Activated T-helper 1 cell treated with anti-CD3 and anti-CD28 coated beads, Interleukin-12 subunit alpha, Interleukin-12 subunit beta, Interleukin-2, Interleukin-4 antibody, amounts not matched to agents 30 ng/mL and 10 ng/mL and 1 ng/mL, durations not matched to agents 14 hours and 24 hours and 36 hours (primary cell): ENCODE measurements at regions not wholly inside any gene's neighbourhood (a gene's known extent, or its start where the extent isn't known, plus 50 kb on each side); places are given as distances from the start of the nearest gene placed in this dataset.
"Not testable (repeated sequence)": the region's sequence is repeated elsewhere in the genome, so short reads cannot be mapped to it uniquely, and the experiment has no call there.

Experiments used
- DNase-seq: peaks from one replicate; pipeline ENCODE4 v3.0.0; 2021; ENCODE audit warnings: low spot score
- H3K27ac Mint-ChIP-seq: one replicate; pipeline ENCODE4 v1.8.0; 2021; ENCODE audit warnings: mild to moderate bottlenecking, mixed read lengths
- H3K27me3 Mint-ChIP-seq: one replicate; pipeline ENCODE4 v1.8.0; 2022; ENCODE audit warnings: mild to moderate bottlenecking, moderate library complexity, mixed read lengths; ENCODE audit not compliant: insufficient read depth
- H3K36me3 Mint-ChIP-seq: one replicate; pipeline ENCODE4 v1.8.0; 2021; ENCODE audit warnings: low read depth, mixed read lengths
- H3K4me1 Mint-ChIP-seq: one replicate; pipeline ENCODE4 v1.8.0; 2021; ENCODE audit warnings: low read depth, mixed read lengths
- H3K4me3 Mint-ChIP-seq: one replicate; pipeline ENCODE4 v1.8.0; 2021; ENCODE audit warnings: mild to moderate bottlenecking, moderate library complexity, mixed read lengths
- H3K9me3 Mint-ChIP-seq: one replicate; pipeline ENCODE4 v1.8.0; 2021; ENCODE audit warnings: mixed read lengths
- intact Hi-C: fragments of 100-400 bp; cut with micrococcal nuclease; formaldehyde crosslinking; loops from one replicate; pipeline ENCODE4 v1.15.1; 2024

DNA sequence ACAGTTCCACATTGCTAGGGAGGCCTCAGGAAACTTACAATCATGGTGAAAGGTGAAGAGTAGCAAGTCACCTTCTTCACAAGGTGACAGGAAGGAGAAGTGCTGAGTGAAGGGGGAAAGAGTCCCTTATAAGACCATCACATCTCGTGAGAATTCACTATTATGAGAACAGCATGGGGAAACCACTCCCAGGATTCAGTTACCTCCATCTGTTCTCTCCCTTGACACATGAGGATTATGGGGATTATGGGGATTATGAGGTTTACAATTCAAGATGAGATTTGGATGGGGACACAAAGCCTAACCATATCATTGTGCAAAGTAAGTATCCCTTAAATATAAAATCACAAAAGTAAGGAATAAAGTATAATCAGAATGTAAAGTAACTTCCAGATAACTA is 375.9 kb upstream of the NAALADL2 start:
- H3K4me1 Mint-ChIP-seq = no peaks in the 10 kb centered on the region
- no peak overlapping the region for H3K4me3 Mint-ChIP-seq
- DNase-seq = no peak
- no peaks in the 10 kb centered on the region for H3K27me3 Mint-ChIP-seq
- no peaks in the 10 kb centered on the region for H3K36me3 Mint-ChIP-seq
- no peak overlapping the region for H3K27ac Mint-ChIP-seq
- intact Hi-C loops = no loop called here
- H3K9me3 Mint-ChIP-seq = no peaks in the 10 kb centered on the region

DNA sequence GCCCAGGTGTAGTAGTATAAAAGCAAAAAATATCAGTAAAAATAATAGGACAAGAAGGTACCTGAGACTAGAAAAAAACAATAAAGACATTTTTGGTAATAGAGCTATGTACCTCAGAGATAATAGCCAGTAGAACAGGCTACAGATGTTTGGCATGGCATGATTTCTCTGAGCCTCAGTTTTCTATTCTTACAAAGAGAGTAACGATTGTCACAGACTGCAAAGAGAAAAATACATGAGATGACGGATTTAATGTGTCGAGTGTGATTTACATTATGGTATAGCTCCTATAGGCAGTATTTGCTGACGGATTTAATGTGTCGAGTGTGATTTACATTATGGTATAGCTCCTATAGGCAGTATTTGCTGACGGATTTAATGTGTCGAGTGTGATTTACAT is 375.3 kb upstream of the NAALADL2 start:
- H3K9me3 Mint-ChIP-seq, H3K36me3 Mint-ChIP-seq, intact Hi-C loops, H3K4me3 Mint-ChIP-seq, H3K27me3 Mint-ChIP-seq, H3K27ac Mint-ChIP-seq, DNase-seq, H3K4me1 Mint-ChIP-seq: not testable (repeated sequence)

DNA sequence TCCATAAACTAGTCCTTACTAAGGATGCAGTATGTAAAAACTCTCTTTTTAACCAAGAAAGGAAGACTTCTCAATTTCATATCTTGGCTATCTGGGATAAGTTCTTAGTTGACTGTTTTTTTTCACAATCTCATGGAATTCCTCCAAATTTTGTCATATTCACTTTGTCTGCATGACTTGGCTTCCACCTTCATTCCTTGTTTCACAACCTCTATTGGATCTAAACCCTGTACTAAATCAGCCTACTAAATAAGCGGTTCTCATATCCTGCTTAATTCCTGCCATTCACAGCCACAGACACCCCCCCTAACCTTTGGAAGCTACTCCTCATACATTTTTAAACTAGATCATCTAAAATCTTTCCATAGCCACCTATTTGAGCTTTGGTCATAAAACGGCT is 370.6 kb upstream of the NAALADL2 start:
- Mint-ChIP-seq H3K4me3 (no peak overlapping the region), H3K36me3 (no peaks in the 10 kb centered on the region), H3K4me1 (no peaks in the 10 kb centered on the region), H3K9me3 (no peaks in the 10 kb centered on the region), H3K27me3 (no peaks in the 10 kb centered on the region), H3K27ac (no peak overlapping the region)
- DNase-seq = no peak
- intact Hi-C loops = no loop called here

DNA sequence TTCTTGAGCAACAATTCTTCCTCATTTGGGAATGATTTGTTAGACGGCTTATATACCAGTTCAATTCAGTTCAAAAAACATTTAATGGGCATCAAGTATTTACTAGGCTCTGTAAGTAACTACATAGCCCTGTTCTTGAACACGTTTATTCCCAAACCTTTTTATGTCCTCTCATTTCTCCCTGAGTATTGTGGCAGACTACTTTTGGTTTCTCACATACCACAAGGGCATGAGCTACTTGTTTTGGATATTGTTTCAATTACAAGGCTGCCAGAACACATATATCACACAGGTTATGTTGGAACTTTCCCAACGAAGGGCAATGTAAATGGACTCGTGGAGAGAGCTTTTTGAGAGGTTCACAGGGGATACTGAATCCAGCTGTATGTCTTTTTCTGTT is 363.8 kb upstream of the NAALADL2 start:
- Mint-ChIP-seq H3K27ac (no peak overlapping the region), H3K36me3 (no peaks in the 10 kb centered on the region), H3K9me3 (no peaks in the 10 kb centered on the region), H3K4me1 (no peaks in the 10 kb centered on the region), H3K27me3 (no peaks in the 10 kb centered on the region), H3K4me3 (no peak overlapping the region)
- no peak for DNase-seq
- intact Hi-C loops = no loop called here

DNA sequence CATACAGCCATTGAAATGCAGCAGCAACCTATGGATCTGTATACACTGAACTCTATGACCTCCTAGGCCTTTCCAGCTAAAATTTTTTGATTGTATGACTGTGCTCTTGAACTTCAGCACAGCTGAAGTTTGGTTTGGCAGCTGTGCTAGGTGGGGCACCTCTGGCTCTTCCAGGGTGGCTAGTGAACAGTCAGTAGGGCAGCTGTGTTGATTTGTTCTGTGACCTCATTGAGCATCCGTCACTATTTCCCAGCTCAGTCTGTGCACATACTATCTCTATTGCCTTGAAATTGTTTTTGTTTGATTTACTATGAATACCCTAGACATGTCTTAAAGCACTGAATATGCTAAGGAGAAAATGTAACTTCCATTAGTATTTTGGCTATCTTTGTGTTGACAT is 363.2 kb upstream of the NAALADL2 start:
- H3K27me3 Mint-ChIP-seq = no peaks in the 10 kb centered on the region
- intact Hi-C loops = no loop called here
- DNase-seq = no peak
- H3K4me3 Mint-ChIP-seq = no peak overlapping the region
- no peaks in the 10 kb centered on the region for H3K36me3 Mint-ChIP-seq
- H3K9me3 Mint-ChIP-seq = no peaks in the 10 kb centered on the region
- H3K4me1 Mint-ChIP-seq = no peaks in the 10 kb centered on the region
- H3K27ac Mint-ChIP-seq = no peak overlapping the region

DNA sequence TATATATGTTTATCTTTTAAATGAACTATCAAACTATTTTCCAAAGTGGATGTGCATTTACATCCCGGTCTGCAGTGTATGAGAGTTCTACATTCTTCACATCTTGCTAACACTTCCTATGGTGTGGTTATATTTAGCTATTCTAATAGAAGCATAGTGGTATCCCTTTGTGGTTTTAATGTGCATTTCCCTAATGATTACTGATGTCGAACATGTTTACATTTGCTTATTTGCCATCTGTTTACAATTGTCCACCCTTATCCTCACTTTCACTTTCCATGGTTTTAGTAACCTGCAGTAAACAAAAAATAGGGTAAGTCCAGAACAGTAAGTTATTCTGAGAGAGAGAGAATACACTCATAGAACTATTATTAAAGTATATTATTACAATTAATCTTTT is 360.5 kb upstream of the NAALADL2 start:
- Mint-ChIP-seq H3K36me3 (no peaks in the 10 kb centered on the region), H3K4me1 (no peaks in the 10 kb centered on the region), H3K4me3 (no peak overlapping the region), H3K9me3 (no peaks in the 10 kb centered on the region), H3K27me3 (no peaks in the 10 kb centered on the region), H3K27ac (no peak overlapping the region)
- no peak for DNase-seq
- intact Hi-C loops = no loop called here

DNA sequence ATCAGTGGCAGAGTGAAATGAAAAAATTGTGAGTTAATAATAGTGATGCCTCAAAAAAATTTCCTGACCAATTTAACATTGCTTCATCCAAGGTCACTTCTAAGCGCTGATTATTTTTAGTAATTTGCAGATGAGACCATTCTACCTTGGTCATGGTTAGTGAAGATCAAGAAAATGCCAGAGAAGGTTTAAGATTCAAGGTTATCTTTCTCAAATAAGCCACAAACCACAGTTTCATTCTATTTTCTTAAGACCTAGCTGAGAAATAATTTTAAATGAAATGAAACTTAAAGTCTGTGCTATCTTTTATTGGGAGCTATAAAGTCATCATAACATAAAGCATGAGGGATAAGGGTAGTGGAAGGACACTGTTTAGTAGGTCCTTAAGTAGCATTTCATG is 353.9 kb upstream of the NAALADL2 start:
- no peak overlapping the region for H3K4me3 Mint-ChIP-seq
- no peaks in the 10 kb centered on the region for H3K9me3 Mint-ChIP-seq
- no peak overlapping the region for H3K27ac Mint-ChIP-seq
- no peak for DNase-seq
- no peaks in the 10 kb centered on the region for H3K27me3 Mint-ChIP-seq
- H3K4me1 Mint-ChIP-seq = no peaks in the 10 kb centered on the region
- intact Hi-C loops = no loop called here
- no peaks in the 10 kb centered on the region for H3K36me3 Mint-ChIP-seq

DNA sequence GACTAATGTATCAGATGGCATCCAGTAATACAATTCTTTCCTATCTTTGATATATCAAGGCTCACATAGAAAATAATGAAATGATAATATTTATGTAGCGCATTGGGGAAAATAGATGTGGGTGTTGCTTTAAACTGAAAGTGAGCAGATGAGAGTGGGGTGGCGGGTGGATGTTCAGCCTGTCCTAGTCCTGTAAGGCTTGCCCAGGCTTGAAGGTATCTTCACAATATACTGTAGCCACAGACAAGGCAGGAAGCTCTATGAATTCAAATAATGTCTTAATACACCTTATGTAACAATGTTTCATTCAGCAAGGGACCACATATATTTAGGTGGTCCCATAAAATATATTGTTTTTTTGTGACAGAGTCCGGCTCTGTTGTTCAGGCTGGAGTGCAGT is 334.9 kb upstream of the NAALADL2 start:
- no peaks in the 10 kb centered on the region for H3K4me1 Mint-ChIP-seq
- H3K27me3 Mint-ChIP-seq = no peaks in the 10 kb centered on the region
- H3K27ac Mint-ChIP-seq = no peak overlapping the region
- H3K4me3 Mint-ChIP-seq = no peak overlapping the region
- no peak for DNase-seq
- H3K9me3 Mint-ChIP-seq = no peaks in the 10 kb centered on the region
- intact Hi-C loops = no loop called here
- no peaks in the 10 kb centered on the region for H3K36me3 Mint-ChIP-seq

DNA sequence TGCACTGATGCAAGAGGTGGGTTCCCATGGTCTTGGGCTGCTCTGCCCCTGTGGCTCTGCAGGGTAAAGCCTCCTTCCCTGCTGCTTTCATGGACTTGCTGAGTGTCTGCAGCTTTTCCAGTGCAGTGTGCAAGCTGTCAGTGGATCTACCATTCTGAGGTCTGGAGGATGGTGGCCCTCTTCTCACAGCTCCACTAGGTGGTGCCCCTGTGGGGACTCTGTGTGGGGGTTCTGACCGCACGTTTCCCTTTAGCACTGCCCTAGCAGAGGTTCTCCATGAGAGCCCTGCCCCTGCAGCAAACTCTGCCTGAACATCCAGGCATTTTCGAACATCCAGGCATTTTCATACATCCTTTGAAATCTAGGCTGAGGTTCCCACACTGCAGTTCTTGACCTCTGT is 329.8 kb upstream of the NAALADL2 start:
- H3K4me1 Mint-ChIP-seq = no peaks in the 10 kb centered on the region
- intact Hi-C loops = no loop called here
- H3K9me3 Mint-ChIP-seq = no peaks in the 10 kb centered on the region
- DNase-seq = no peak
- H3K4me3 Mint-ChIP-seq = no peak overlapping the region
- H3K36me3 Mint-ChIP-seq = no peaks in the 10 kb centered on the region
- H3K27ac Mint-ChIP-seq = no peak overlapping the region
- H3K27me3 Mint-ChIP-seq = no peaks in the 10 kb centered on the region

DNA sequence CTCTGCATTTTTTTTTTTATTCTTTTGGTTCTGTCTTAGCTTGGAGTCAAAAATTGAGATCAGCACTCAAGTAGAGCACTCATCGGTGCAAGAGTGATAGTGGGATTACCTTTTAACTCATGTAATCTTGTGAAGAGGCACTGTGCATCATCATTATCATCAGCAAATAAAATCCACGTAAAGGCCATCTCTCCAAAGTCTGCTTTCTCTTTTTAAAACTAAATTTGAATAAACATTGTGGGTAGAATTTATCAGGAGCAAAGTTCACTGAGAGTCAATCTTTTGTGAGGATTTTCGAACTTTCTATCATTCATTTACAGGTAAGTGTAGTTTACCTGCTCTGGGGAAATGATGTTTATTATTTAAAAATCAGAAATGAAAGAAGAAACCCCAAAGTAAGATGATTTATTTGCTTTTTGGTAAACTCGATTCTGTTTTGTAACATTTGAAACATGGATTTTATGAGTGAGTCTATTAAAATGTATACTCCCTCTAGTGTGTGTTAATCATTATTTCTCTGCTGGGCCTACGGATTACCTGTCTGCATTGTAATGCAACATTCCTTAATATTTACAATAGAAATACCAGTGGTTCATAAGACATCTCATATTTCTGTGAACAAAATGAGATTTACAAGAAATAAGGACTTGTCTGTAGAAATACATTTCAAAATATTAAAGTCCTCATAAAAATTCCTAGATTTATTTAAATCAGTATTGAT is 327.7 kb upstream of the NAALADL2 start:
- DNase-seq = no peak
- Mint-ChIP-seq H3K4me3 (no peak overlapping the region), H3K4me1 (no peaks in the 10 kb centered on the region), H3K36me3 (no peaks in the 10 kb centered on the region), H3K9me3 (no peaks in the 10 kb centered on the region), H3K27me3 (no peaks in the 10 kb centered on the region), H3K27ac (no peak overlapping the region)
- intact Hi-C loops = no loop called here

DNA sequence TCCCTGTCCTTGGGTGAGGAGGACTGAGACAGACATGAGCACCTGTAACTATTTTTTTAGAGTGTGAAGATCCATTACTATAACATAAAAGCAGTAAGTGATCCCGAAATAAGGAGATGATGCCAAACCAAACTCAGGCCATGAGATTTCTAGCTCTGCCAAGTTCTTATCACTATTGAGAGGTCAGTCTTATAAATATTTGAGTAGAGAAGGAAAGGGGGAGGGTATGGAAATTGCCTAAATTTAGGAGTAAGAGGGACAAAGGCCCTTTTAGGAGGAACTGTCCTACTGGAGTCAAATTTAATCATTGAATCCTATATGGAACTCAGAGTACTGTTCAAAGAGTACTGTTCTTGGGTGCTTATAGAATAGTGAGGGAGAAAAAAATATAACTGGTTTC is 326.9 kb upstream of the NAALADL2 start:
- Mint-ChIP-seq H3K4me1 (no peaks in the 10 kb centered on the region), H3K27me3 (no peaks in the 10 kb centered on the region), H3K36me3 (no peaks in the 10 kb centered on the region), H3K4me3 (no peak overlapping the region), H3K27ac (no peak overlapping the region), H3K9me3 (no peaks in the 10 kb centered on the region)
- no peak for DNase-seq
- intact Hi-C loops = no loop called here

DNA sequence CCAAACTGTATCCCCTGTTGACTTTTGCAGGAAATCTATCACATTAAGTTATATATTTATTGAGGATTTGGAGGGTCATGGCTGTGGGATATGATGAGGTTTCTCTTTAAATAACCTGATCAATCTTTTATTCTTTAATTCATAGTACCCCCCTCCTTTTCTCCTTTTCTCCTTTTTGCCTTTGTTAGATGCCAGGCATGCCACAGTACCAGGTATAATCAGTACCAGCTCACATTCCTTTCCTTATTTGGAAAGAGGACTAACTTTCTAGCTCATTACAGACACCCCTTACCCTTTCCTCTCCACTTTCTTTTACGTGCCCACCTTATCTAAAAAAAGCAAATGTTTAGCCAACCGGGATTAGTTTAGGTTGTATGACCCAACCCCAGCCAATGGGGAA is 326.4 kb upstream of the NAALADL2 start:
- H3K36me3 Mint-ChIP-seq = no peaks in the 10 kb centered on the region
- H3K27me3 Mint-ChIP-seq = no peaks in the 10 kb centered on the region
- no peak overlapping the region for H3K27ac Mint-ChIP-seq
- intact Hi-C loops = no loop called here
- no peak overlapping the region for H3K4me3 Mint-ChIP-seq
- no peaks in the 10 kb centered on the region for H3K9me3 Mint-ChIP-seq
- DNase-seq = no peak
- H3K4me1 Mint-ChIP-seq = no peaks in the 10 kb centered on the region

DNA sequence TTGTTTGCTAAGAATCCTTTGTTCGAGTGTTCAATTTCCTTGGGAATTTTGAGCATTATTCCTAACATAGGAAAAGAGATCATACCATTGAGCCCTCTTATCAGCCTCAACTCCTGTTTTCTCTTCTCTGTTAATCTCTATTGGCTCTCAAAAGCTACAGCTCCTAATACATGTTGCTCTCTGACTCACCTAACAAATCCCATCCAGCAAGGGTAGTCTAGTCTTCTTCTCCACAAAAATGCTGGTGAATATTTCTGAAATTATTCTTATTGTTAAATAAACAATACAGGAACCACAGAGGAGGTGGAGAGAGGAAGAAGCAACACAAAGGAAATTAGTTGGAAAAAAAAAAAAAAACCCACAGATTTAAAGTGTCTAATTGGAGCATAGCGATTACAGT is 325.8 kb upstream of the NAALADL2 start:
- H3K9me3 Mint-ChIP-seq = no peaks in the 10 kb centered on the region
- DNase-seq = no peak
- no peaks in the 10 kb centered on the region for H3K36me3 Mint-ChIP-seq
- no peak overlapping the region for H3K27ac Mint-ChIP-seq
- H3K4me1 Mint-ChIP-seq = no peaks in the 10 kb centered on the region
- intact Hi-C loops = no loop called here
- H3K4me3 Mint-ChIP-seq = no peak overlapping the region
- H3K27me3 Mint-ChIP-seq = no peaks in the 10 kb centered on the region

DNA sequence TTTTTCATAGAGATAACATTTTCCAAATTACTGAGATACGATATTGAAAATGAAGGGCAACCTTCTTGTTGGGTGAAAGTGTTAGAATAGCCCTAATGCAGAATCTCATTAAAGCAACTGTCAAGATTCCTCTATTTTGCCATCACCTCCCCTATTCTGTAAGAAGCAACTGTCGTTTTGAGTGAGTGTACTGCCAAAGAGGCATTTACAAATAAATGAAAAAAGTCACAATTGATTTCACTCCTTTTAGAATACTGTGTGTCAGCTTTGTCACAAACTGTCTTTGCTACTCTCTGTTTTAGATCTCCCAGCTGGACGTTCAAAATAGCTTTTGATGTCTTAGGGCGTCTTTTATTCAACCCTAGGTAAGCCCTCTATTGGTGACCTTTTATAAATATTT is 322.8 kb upstream of the NAALADL2 start:
- H3K27ac Mint-ChIP-seq = no peak overlapping the region
- intact Hi-C loops = no loop called here

More for the DNA sequence above, 322.8 kb upstream of the NAALADL2 start:
- Mint-ChIP-seq H3K9me3 (no peaks in the 10 kb centered on the region), H3K4me1 (no peaks in the 10 kb centered on the region), H3K4me3 (no peak overlapping the region), H3K27me3 (no peaks in the 10 kb centered on the region), H3K36me3 (no peaks in the 10 kb centered on the region)
- DNase-seq = no peak
